Stomach (tissue), 8 donors: ENCODE measurements at regions not wholly inside any gene's neighbourhood (a gene's known extent, or its start where the extent isn't known, plus 50 kb on each side); places are given as distances from the start of the nearest gene placed in this dataset.

Experiments
- DNase-seq, 2 donors: peaks; one replicate each; pipeline versions ENCODE4 v3.0.0 to v3.0.0-alpha.2; 2013 to 2019
- H3K27ac ChIP-seq, 5 donors: fragments of 200-600 bp in 4 of 5; sonication (generic) in 4 of 5; one replicate each; pipeline ENCODE4 v1.5.1; 2013 to 2019; ENCODE audit warnings: mild to moderate bottlenecking in 1 of 5, moderate library complexity in 1 of 5
- H3K27me3 ChIP-seq, 3 donors: fragments of 200-600 bp; sonication (generic); one replicate each; pipeline ENCODE4 v1.5.1; 2017 to 2019; ENCODE audit warnings: mixed run types in 1 of 3
- H3K36me3 ChIP-seq, 4 donors: fragments of 200-600 bp; sonication (generic); 1 replicate in 3 of 4; 2 replicates in 1 of 4; pipeline ENCODE4 v1.5.1; 2016 to 2019
- H3K4me1 ChIP-seq, 4 donors: fragments of 200-600 bp; sonication (generic); one replicate each; pipeline ENCODE4 v1.5.1; 2016 to 2019
- H3K4me3 ChIP-seq, 4 donors: fragments of 200-600 bp; sonication (generic) in 3 of 4; one replicate each; pipeline ENCODE4 v1.5.1; 2016 to 2019; ENCODE audit warnings: mild to moderate bottlenecking in 1 of 4
- H3K9me3 ChIP-seq, 4 donors: fragments of 200-600 bp; sonication (generic); one replicate each; pipeline ENCODE4 v1.5.1; 2016 to 2019
- CTCF ChIP-seq, 7 experiments: fragments of 450-650 bp in 4 of 7; fragments of 200-600 bp in 3 of 7; sonication (generic) in 3 of 7; IDR thresholded peaks; one replicate each; pipeline ENCODE4 v1.5.1; 2016 to 2019; ENCODE audit warnings: antibody characterized with exemption in 7 of 7, control low read depth in 2 of 7, mild to moderate bottlenecking in 1 of 7
- EP300 ChIP-seq: sonication (generic); formaldehyde crosslinking; IDR thresholded peaks from one replicate; pipeline ENCODE4 v1.6.1; 2017; ENCODE audit warnings: antibody characterized with exemption
- POLR2A ChIP-seq, 4 donors: fragments of 450-650 bp; IDR thresholded peaks; one replicate each; pipeline ENCODE4 v1.6.1; 2016; ENCODE audit warnings: antibody characterized with exemption in 4 of 4, control low read depth in 2 of 4, mild to moderate bottlenecking in 1 of 4, moderate library complexity in 1 of 4
- POLR2AphosphoS5 ChIP-seq, 3 donors: sonication (generic); formaldehyde crosslinking; IDR thresholded peaks; one replicate each; pipeline ENCODE4 v1.6.1; 2016; ENCODE audit warnings: antibody characterized with exemption in 3 of 3
- WGBS, 5 donors: extraction: QIAGEN DNeasy Blood & Tissue Kit in 3 of 5; methylation state at CpG; one replicate each; pipeline versions ENCODE4 v1.1.5 to v1.1.7; 2013 to 2018; 5-methylcytosine and 5-hydroxymethylcytosine counted together
- intact Hi-C: fragments of 100-400 bp; cut with DNase I; formaldehyde crosslinking; loops from one replicate; pipeline ENCODE4 v1.15.1; 2023; ENCODE audit warnings: low total_unique reads
- donor health status: healthy with polysubstance abuse.
- donor health status: Bipolar disorder and iron deficiency.
- donor health status: healthy.

- 79 to 94% (median 82%) methylated on average over 4 of the region's 4 CpGs for WGBS, 5 donors
These were observed 367.1 kb downstream of the PREX1 start for GRCh38 chr20:48460681-48461080.

GRCh38 chr20:48459722-48460395 lies 367.9 kb downstream of the PREX1 start:
- TF ChIP-seq POLR2AphosphoS5 (IDR thresholded peaks at IDR 0.05) (no peak), CTCF (IDR thresholded peaks at IDR 0.05) (no peak), POLR2A (IDR thresholded peaks at IDR 0.05) (no peak), EP300 (no peak)
- no peak overlapping the region for H3K27ac ChIP-seq
- no peaks in the 10 kb centered on the region for H3K9me3 ChIP-seq
- H3K4me1 ChIP-seq, result peaks cover 0 to 11% (median 0%) of the 10 kb centered on the region in 4 donors
- no peak for DNase-seq
- whole genome bisulfite sequencing, 5 donors, result 73 to 84% (median 80%) methylated on average over 19 to 25 of the region's 25 CpGs
- H3K27me3 ChIP-seq, result peaks cover 0 to 22% (median 0%) of the 10 kb centered on the region in 3 donors
- intact Hi-C loops, result no loop called here
- H3K36me3 ChIP-seq, result no peaks in the 10 kb centered on the region
- no peak overlapping the region for H3K4me3 ChIP-seq

More at GRCh38 chr20:48460681-48461080, 367.1 kb downstream of the PREX1 start:
- Histone ChIP-seq H3K27me3 (peaks cover 0 to 15% (median 0%) of the 10 kb centered on the region in 3 donors), H3K36me3 (no peaks in the 10 kb centered on the region), H3K4me3 (no peak overlapping the region), H3K4me1 (peaks cover 0 to 11% (median 0%) of the 10 kb centered on the region in 4 donors), H3K9me3 (no peaks in the 10 kb centered on the region), H3K27ac (no peak overlapping the region)
- no peak for DNase-seq
- TF ChIP-seq POLR2A (IDR thresholded peaks at IDR 0.05) (no peak), EP300 (no peak), CTCF (IDR thresholded peaks at IDR 0.05) (no peak), POLR2AphosphoS5 (IDR thresholded peaks at IDR 0.05) (no peak)
- intact Hi-C loops, result no loop called here

GRCh38 chr20:48458601-48459385 lies 369.0 kb downstream of the PREX1 start:
- TF ChIP-seq EP300, result no peak
- TF ChIP-seq CTCF (IDR thresholded peaks at IDR 0.05), result no peak
- no peak for TF ChIP-seq POLR2AphosphoS5 (IDR thresholded peaks at IDR 0.05)
- no peak for TF ChIP-seq POLR2A (IDR thresholded peaks at IDR 0.05)
- DNase-seq, result no peak
- Histone ChIP-seq H3K36me3 (no peaks in the 10 kb centered on the region), H3K4me1 (peaks cover 0 to 5% (median 0%) of the 10 kb centered on the region in 4 donors), H3K4me3 (no peak overlapping the region), H3K9me3 (no peaks in the 10 kb centered on the region), H3K27ac (no peak overlapping the region), H3K27me3 (peaks cover 0 to 29% (median 0%) of the 10 kb centered on the region in 3 donors)
- intact Hi-C loops, result no loop called here
- WGBS, 5 donors, result 77 to 88% (median 80%) methylated on average over 7 to 12 of the region's 12 CpGs

GRCh38 chr20:48458003-48458377 lies 369.8 kb downstream of the PREX1 start:
- no peak overlapping the region for H3K4me3 ChIP-seq
- H3K27me3 ChIP-seq, result peaks cover 0 to 29% (median 0%) of the 10 kb centered on the region in 3 donors
- H3K9me3 ChIP-seq, result no peaks in the 10 kb centered on the region
- H3K27ac ChIP-seq, result no peak overlapping the region
- no peaks in the 10 kb centered on the region for H3K36me3 ChIP-seq
- TF ChIP-seq EP300, result no peak
- no peak for TF ChIP-seq CTCF (IDR thresholded peaks at IDR 0.05)
- no peak for TF ChIP-seq POLR2AphosphoS5 (IDR thresholded peaks at IDR 0.05)
- no peak for TF ChIP-seq POLR2A (IDR thresholded peaks at IDR 0.05)
- intact Hi-C loops, result no loop called here
- H3K4me1 ChIP-seq, result no peaks in the 10 kb centered on the region
- no peak for DNase-seq
- WGBS, 5 donors, result 75 to 83% (median 80%) methylated on average over 8 of the region's 8 CpGs
